ENCODE measurements at regions not wholly inside any gene's neighbourhood (a gene's known extent, or its start where the extent isn't known, plus 50 kb on each side); places are given as distances from the start of the nearest gene placed in this dataset.

DNA sequence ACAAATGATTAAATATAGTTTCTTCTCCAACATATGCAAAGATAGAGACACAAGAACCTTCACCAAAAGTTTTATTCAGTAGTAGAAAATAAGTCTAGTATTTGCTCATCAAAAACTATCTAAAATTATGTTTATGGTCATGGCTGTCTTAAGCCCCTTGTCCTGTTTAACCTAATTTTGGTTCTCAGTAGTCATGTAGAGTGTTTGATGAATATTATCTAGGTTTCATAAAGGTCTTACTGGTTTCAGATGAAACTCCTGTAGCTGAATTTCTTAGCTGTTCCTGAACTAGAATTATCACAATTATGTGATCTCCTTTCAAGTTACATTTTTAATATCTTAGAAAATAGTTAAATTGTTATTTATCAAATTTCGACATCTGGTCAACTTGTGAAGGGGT, 228.0 kb upstream of the SPHKAP start:
- H3K27ac ChIP-seq (ENCODE audit: low read depth, low read length), result no peak overlapping the region
- no peaks in the 10 kb centered on the region for H3K36me3 ChIP-seq (ENCODE audit: low read length)
- no peak overlapping the region for H3K4me3 ChIP-seq (ENCODE audit: insufficient read depth, low read length, poor library complexity, severe bottlenecking)
- no peaks in the 10 kb centered on the region for H4K20me1 ChIP-seq (ENCODE audit: low read depth, low read length)
- H3K9me3 ChIP-seq (ENCODE audit: insufficient read depth, low read length), result no peaks in the 10 kb centered on the region
- no peak overlapping the region for H3K9ac ChIP-seq (ENCODE audit: low read length)
- H3F3A ChIP-seq (ENCODE audit: insufficient read depth), result no peaks in the 10 kb centered on the region
- no peaks in the 10 kb centered on the region for H3K9me2 ChIP-seq (replicated peaks; ENCODE audit: insufficient read depth, low read length)
- H3K4me2 ChIP-seq (ENCODE audit: low read depth, low read length, poor library complexity, severe bottlenecking), result no peak overlapping the region
- TF ChIP-seq CTCF (IDR thresholded peaks at IDR 0.05; ENCODE audit: insufficient read depth, low read length, poor library complexity, severe bottlenecking), result no peak
- H2AFZ ChIP-seq (ENCODE audit: low read depth, low read length, severe bottlenecking), result no peak overlapping the region
- H3K79me2 ChIP-seq (ENCODE audit: insufficient read depth, low read length), result no peaks in the 10 kb centered on the region
- no peaks in the 10 kb centered on the region for H3K27me3 ChIP-seq (ENCODE audit: low read length)

- no peak overlapping the region for H3K27ac ChIP-seq (ENCODE audit: low read depth, low read length)
- no peak overlapping the region for H3K4me2 ChIP-seq (ENCODE audit: low read depth, low read length, poor library complexity, severe bottlenecking)
- no peak overlapping the region for H3K9ac ChIP-seq (ENCODE audit: low read length)
- no peak overlapping the region for H2AFZ ChIP-seq (ENCODE audit: low read depth, low read length, severe bottlenecking)
- H3K27me3 ChIP-seq (ENCODE audit: low read length), result no peaks in the 10 kb centered on the region
- H3K9me2 ChIP-seq (replicated peaks; ENCODE audit: insufficient read depth, low read length), result no peaks in the 10 kb centered on the region
- H3K9me3 ChIP-seq (ENCODE audit: insufficient read depth, low read length), result no peaks in the 10 kb centered on the region
- no peak for TF ChIP-seq EZH2phosphoT487 (conservative IDR thresholded peaks at IDR 0.05; ENCODE audit: low read length)
- no peak for TF ChIP-seq CTCF (IDR thresholded peaks at IDR 0.05; ENCODE audit: insufficient read depth, low read length, poor library complexity, severe bottlenecking)
- no peaks in the 10 kb centered on the region for H3K79me2 ChIP-seq (ENCODE audit: insufficient read depth, low read length)
- H3K4me3 ChIP-seq (ENCODE audit: insufficient read depth, low read length, poor library complexity, severe bottlenecking), result no peak overlapping the region
- H3F3A ChIP-seq (ENCODE audit: insufficient read depth), result no peaks in the 10 kb centered on the region
- H4K20me1 ChIP-seq (ENCODE audit: low read depth, low read length), result no peaks in the 10 kb centered on the region
- no peaks in the 10 kb centered on the region for H3K36me3 ChIP-seq (ENCODE audit: low read length)
Observed at GRCh38 chr2:228408529-228409227, 227.2 kb upstream of the SPHKAP start.

DNA sequence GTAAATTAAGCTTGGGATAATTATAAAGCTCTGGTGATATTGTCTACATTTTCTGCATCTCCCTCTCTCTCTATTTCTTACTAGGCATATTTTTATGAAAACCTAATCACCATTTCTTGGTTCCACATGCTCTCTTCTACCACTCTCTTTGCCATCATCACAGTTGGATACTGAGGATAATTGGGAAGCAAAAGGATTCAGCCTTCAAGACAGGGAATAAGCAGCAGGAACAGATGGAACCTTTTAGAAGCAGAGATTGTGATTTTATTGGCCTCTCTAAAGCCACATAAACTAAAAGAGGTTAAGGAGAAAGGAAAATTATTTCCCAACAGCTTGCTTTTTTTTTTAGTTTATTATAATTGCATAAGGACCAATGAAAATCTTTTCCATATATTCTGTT, 226.3 kb upstream of the SPHKAP start:
- TF ChIP-seq EZH2phosphoT487 (conservative IDR thresholded peaks at IDR 0.05; ENCODE audit: low read length) (no peak), CTCF (IDR thresholded peaks at IDR 0.05; ENCODE audit: insufficient read depth, low read length, poor library complexity, severe bottlenecking) (no peak)
- no peaks in the 10 kb centered on the region for H3K27me3 ChIP-seq (ENCODE audit: low read length)
- H3K9me3 ChIP-seq (ENCODE audit: insufficient read depth, low read length), result no peaks in the 10 kb centered on the region
- no peak overlapping the region for H3K4me3 ChIP-seq (ENCODE audit: insufficient read depth, low read length, poor library complexity, severe bottlenecking)
- H3K27ac ChIP-seq (ENCODE audit: low read depth, low read length), result no peak overlapping the region
- H3K79me2 ChIP-seq (ENCODE audit: insufficient read depth, low read length), result no peaks in the 10 kb centered on the region
- H3K9ac ChIP-seq (ENCODE audit: low read length), result no peak overlapping the region
- no peaks in the 10 kb centered on the region for H4K20me1 ChIP-seq (ENCODE audit: low read depth, low read length)
- H2AFZ ChIP-seq (ENCODE audit: low read depth, low read length, severe bottlenecking), result no peak overlapping the region
- H3K36me3 ChIP-seq (ENCODE audit: low read length), result no peaks in the 10 kb centered on the region
- H3K9me2 ChIP-seq (replicated peaks; ENCODE audit: insufficient read depth, low read length), result no peaks in the 10 kb centered on the region
- H3K4me2 ChIP-seq (ENCODE audit: low read depth, low read length, poor library complexity, severe bottlenecking), result no peak overlapping the region
- H3F3A ChIP-seq (ENCODE audit: insufficient read depth), result no peaks in the 10 kb centered on the region
